HPDE6-E6E7 (cell line): ENCODE measurements at regions not wholly inside any gene's neighbourhood (a gene's known extent, or its start where the extent isn't known, plus 50 kb on each side); places are given as distances from the start of the nearest gene placed in this dataset.
"Not testable (repeated sequence)": the region's sequence is repeated elsewhere in the genome, so short reads cannot be mapped to it uniquely, and the experiment has no call there.

Experiments used
- DNase-seq: peaks from one replicate; pipeline ENCODE4 v3.0.0; 2011; ENCODE audit warnings: missing footprints; ENCODE audit errors: extremely low spot score

GRCh38 chr2:196278491-196278911, 107.1 kb upstream of the STK17B start:
- DNase-seq: no peak

- no peak for DNase-seq
Observed at GRCh38 chr2:196279541-196279940, 108.2 kb upstream of the STK17B start.

- DNase-seq: no peak
Observed at GRCh38 chr2:196284144-196284844, 112.9 kb upstream of the STK17B start.

GRCh38 chr2:196284866-196285557, 113.6 kb upstream of the STK17B start:
- no peak for DNase-seq

GRCh38 chr2:196286821-196287220, 115.4 kb upstream of the STK17B start:
- DNase-seq: no peak

GRCh38 chr2:196287523-196287922, 116.1 kb upstream of the STK17B start:
- DNase-seq: no peak

- no peak for DNase-seq
Observed at GRCh38 chr2:196288006-196288538, 116.7 kb upstream of the STK17B start.

GRCh38 chr2:196289000-196289399, 117.6 kb upstream of the STK17B start:
- DNase-seq: no peak

- DNase-seq: no peak
Observed at GRCh38 chr2:196290136-196290535, 118.8 kb upstream of the STK17B start.

- DNase-seq: no peak
Observed at GRCh38 chr2:196290569-196290968, 119.2 kb upstream of the STK17B start.

GRCh38 chr2:196291426-196291825, 120.0 kb upstream of the STK17B start:
- no peak for DNase-seq

GRCh38 chr2:196291873-196292800, 120.8 kb upstream of the STK17B start:
- DNase-seq: peak; percentile 80

- peak; percentile 80 for DNase-seq
Observed at GRCh38 chr2:196293751-196294515, 122.6 kb upstream of the STK17B start.

GRCh38 chr2:196294516-196294909, 123.1 kb upstream of the STK17B start:
- DNase-seq: no peak

- DNase-seq: no peak
Observed at GRCh38 chr2:196295005-196295404, 123.6 kb upstream of the STK17B start.

GRCh38 chr2:196298106-196298723, 126.8 kb upstream of the STK17B start:
- not testable (repeated sequence) for DNase-seq

- no peak for DNase-seq
Observed at GRCh38 chr2:196307775-196308305, 136.5 kb upstream of the STK17B start.

- no peak for DNase-seq
Observed at GRCh38 chr2:196309691-196310090, 138.3 kb upstream of the STK17B start.

GRCh38 chr2:196314157-196314556, 142.8 kb upstream of the STK17B start:
- DNase-seq: no peak

- no peak for DNase-seq
Observed at GRCh38 chr2:196314780-196315179, 143.4 kb upstream of the STK17B start.
